ENCODE measurements at regions not wholly inside any gene's neighbourhood (a gene's known extent, or its start where the extent isn't known, plus 50 kb on each side); places are given as distances from the start of the nearest gene placed in this dataset.

GRCh38 chr14:105602799-105603793 lies 76.7 kb downstream of the TMEM121 start:
- TF ChIP-seq CTCF (IDR thresholded peaks at IDR 0.05; ENCODE audit: insufficient read depth, low read depth, low read length) (no peak), EZH2 (IDR thresholded peaks at IDR 0.05; ENCODE audit: insufficient read depth, low read length) (no peak)
